SK-N-SH (cell line): ENCODE measurements at regions not wholly inside any gene's neighbourhood (a gene's known extent, or its start where the extent isn't known, plus 50 kb on each side); places are given as distances from the start of the nearest gene placed in this dataset.

Experiments
- CTCF ChIA-PET: fragments of 300-600, 350-600 bp; formaldehyde crosslinking; extraction: SDS; loops from one replicate; lab custom pipeline; 2021; lab: Yijun Ruan, JAX
- POLR2A ChIA-PET: fragments of 350-600 bp; sonication (Branson Sonifier 250); formaldehyde crosslinking; extraction: SDS; loops from one replicate; lab custom pipeline; 2020; ENCODE audit warnings: antibody characterized with exemption, inconsistent platforms; lab: Yijun Ruan, JAX
- DNase-seq: peaks from one replicate; pipeline ENCODE4 v3.0.0; 2012
- H2AFZ ChIP-seq: fragments of 200-600 bp; sonication (generic); 2 replicates; pipeline ENCODE4 v1.8.1; 2016; ENCODE audit warnings: antibody characterized with exemption, mild to moderate bottlenecking, low read depth
- H3F3A ChIP-seq: fragments of 200-600 bp; sonication (generic); replicated peaks from 2 replicates; pipeline ENCODE3; 2016; ENCODE audit warnings: antibody characterized with exemption, mild to moderate bottlenecking; ENCODE audit not compliant: insufficient read depth
- H3K27ac ChIP-seq, 2 experiments: fragments of 200-500 bp in 1 of 2; fragments of 200-600 bp in 1 of 2; sonication (Bioruptor generic) in 1 of 2; sonication (generic), shearing (Covaris generic) in 1 of 2; 2 replicates each; pipeline versions ENCODE4 v1.5.1 to v1.6.1; 2014 to 2016; ENCODE audit warnings: low read depth in 2 of 2, inconsistent platforms in 1 of 2, low read length in 1 of 2, mild to moderate bottlenecking in 1 of 2, mixed read lengths in 1 of 2
- H3K27me3 ChIP-seq: fragments of 200-600 bp; sonication (generic), shearing (Covaris generic); 2 replicates; pipeline ENCODE4 v1.6.1; 2016; ENCODE audit warnings: mixed run types; ENCODE audit not compliant: insufficient read depth
- H3K36me3 ChIP-seq, 2 experiments: fragments of 200-500 bp in 1 of 2; fragments of 200-600 bp in 1 of 2; sonication (Bioruptor generic) in 1 of 2; sonication (generic) in 1 of 2; replicated peaks in 1 of 2; 2 replicates each; pipeline versions ENCODE3 to v1.5.1; 2014 to 2016; ENCODE audit warnings: low read length in 1 of 2, mild to moderate bottlenecking in 1 of 2; ENCODE audit not compliant: insufficient read depth in 2 of 2, control insufficient read depth in 1 of 2
- H3K4me1 ChIP-seq, 2 experiments: fragments of 200-500 bp in 1 of 2; fragments of 200-600 bp in 1 of 2; sonication (Bioruptor generic) in 1 of 2; sonication (generic), shearing (Covaris generic) in 1 of 2; 2 replicates each; pipeline versions ENCODE4 v1.5.1 to v1.6.1; 2014 to 2016; ENCODE audit warnings: low read depth in 1 of 2, low read length in 1 of 2, mixed run types in 1 of 2; ENCODE audit not compliant: insufficient read depth in 2 of 2, control insufficient read depth in 1 of 2
- H3K4me2 ChIP-seq: fragments of 200-600 bp; sonication (generic), shearing (Covaris generic); 2 replicates; pipeline ENCODE4 v1.6.1; 2017; ENCODE audit warnings: mixed run types
- H3K4me3 ChIP-seq, 2 experiments: fragments of 200-500 bp in 1 of 2; fragments of 200-600 bp in 1 of 2; sonication (Bioruptor generic) in 1 of 2; sonication (generic), shearing (Covaris generic) in 1 of 2; 2 replicates each; pipeline versions ENCODE4 v1.5.1 to v1.8.1; 2014 to 2016; ENCODE audit warnings: low read depth in 2 of 2, inconsistent platforms in 1 of 2, low read length in 1 of 2, mild to moderate bottlenecking in 1 of 2, mixed read lengths in 1 of 2, moderate library complexity in 1 of 2
- H3K79me2 ChIP-seq: fragments of 200-600 bp; sonication (generic); 2 replicates; pipeline ENCODE4 v1.8.1; 2017; ENCODE audit warnings: mild to moderate bottlenecking; ENCODE audit not compliant: insufficient read depth
- H3K9ac ChIP-seq: fragments of 200-600 bp; sonication (generic); 2 replicates; pipeline ENCODE4 v1.6.1; 2017; ENCODE audit warnings: mixed run types
- H3K9me2 ChIP-seq: fragments of 200-600 bp; sonication (generic); 2 replicates; pipeline ENCODE4 v1.6.1; 2017; ENCODE audit warnings: mixed run types
- H3K9me3 ChIP-seq: fragments of 200-600 bp; sonication (generic); 2 replicates; pipeline ENCODE4 v1.6.1; 2017; ENCODE audit warnings: mixed run types, mild to moderate bottlenecking, moderate library complexity
- H4K20me1 ChIP-seq: fragments of 200-600 bp; sonication (generic); 2 replicates; pipeline ENCODE4 v1.6.1; 2017; ENCODE audit warnings: mild to moderate bottlenecking, mixed run types; ENCODE audit not compliant: insufficient read depth
- CHD2 ChIP-seq: fragments of 150-350 bp; IDR thresholded peaks from 2 replicates; pipeline ENCODE4 v1.6.1; 2018; ENCODE audit warnings: low read length; ENCODE audit not compliant: partially characterized antibody
- EP300 ChIP-seq, 2 experiments: IDR thresholded peaks; 2 replicates each; pipeline versions ENCODE4 v1.4.0 to v1.6.1; 2012; ENCODE audit warnings: borderline replicate concordance in 1 of 2, low read depth in 1 of 2, low read length in 1 of 2
- EZH2phosphoT487 ChIP-seq: fragments of 200-600 bp; sonication (generic); IDR thresholded peaks from 2 replicates; pipeline ENCODE4 v1.6.1; 2017; ENCODE audit warnings: low read depth, mixed run types, mild to moderate bottlenecking, antibody characterized with exemption, moderate library complexity, borderline replicate concordance
- FOSL2 ChIP-seq: IDR thresholded peaks from 2 replicates; pipeline ENCODE4 v1.4.0; 2012; ENCODE audit warnings: low read depth, mild to moderate bottlenecking, moderate library complexity, borderline replicate concordance
- FOXJ3 ChIP-seq: sonication (generic); formaldehyde crosslinking; IDR thresholded peaks from 2 replicates; pipeline ENCODE4 v1.5.1; 2020; ENCODE audit warnings: mild to moderate bottlenecking, missing genetic modification reagents
- GABPA ChIP-seq: IDR thresholded peaks from 2 replicates; pipeline ENCODE4 v1.4.0; 2012; ENCODE audit warnings: low read depth, mild to moderate bottlenecking
- GATA2 ChIP-seq: sonication (generic); formaldehyde crosslinking; IDR thresholded peaks from 2 replicates; pipeline ENCODE4 v1.5.0; 2020; ENCODE audit warnings: mild to moderate bottlenecking, missing genetic modification reagents
- JUND ChIP-seq: IDR thresholded peaks from 2 replicates; pipeline ENCODE4 v1.4.0; 2012
- MEF2A ChIP-seq: IDR thresholded peaks from 2 replicates; pipeline ENCODE4 v1.4.0; 2012; ENCODE audit warnings: low read depth, borderline replicate concordance
- MXI1 ChIP-seq: IDR thresholded peaks from 2 replicates; pipeline ENCODE4 v1.6.1; 2012; ENCODE audit warnings: mild to moderate bottlenecking, low read depth, low read length, improper control_type of control experiment
- NFIC ChIP-seq: IDR thresholded peaks from 2 replicates; pipeline ENCODE4 v1.4.0; 2012; ENCODE audit warnings: borderline replicate concordance
- NRF1 ChIP-seq: IDR thresholded peaks from 2 replicates; pipeline ENCODE4 v1.6.1; 2012; ENCODE audit warnings: low read depth, mild to moderate bottlenecking, low read length
- POLR2AphosphoS5 ChIP-seq: IDR thresholded peaks from 2 replicates; pipeline ENCODE4 v1.6.1; 2012; ENCODE audit warnings: low read depth, low read length
- RCOR1 ChIP-seq: fragments of 150-350 bp; IDR thresholded peaks from 2 replicates; pipeline ENCODE4 v1.6.1; 2017; ENCODE audit warnings: antibody characterized with exemption, low read length
- SIN3A ChIP-seq: IDR thresholded peaks from 2 replicates; pipeline ENCODE4 v1.6.1; 2012; ENCODE audit warnings: low read depth, mild to moderate bottlenecking, low read length, moderate library complexity, borderline replicate concordance
- TCF12 ChIP-seq: IDR thresholded peaks from 2 replicates; pipeline ENCODE4 v1.4.0; 2012
- TEAD4 ChIP-seq: IDR thresholded peaks from 2 replicates; pipeline ENCODE4 v1.4.0; 2012; ENCODE audit warnings: mild to moderate bottlenecking, borderline replicate concordance; ENCODE audit not compliant: insufficient read depth
- USF1 ChIP-seq: IDR thresholded peaks from 2 replicates; pipeline ENCODE4 v1.4.0; 2012; ENCODE audit warnings: low read depth, borderline replicate concordance
- YY1 ChIP-seq: IDR thresholded peaks from 2 replicates; pipeline ENCODE4 v1.4.0; 2012; ENCODE audit warnings: low read depth, mild to moderate bottlenecking
- WGBS: methylation state at CpG from one replicate; pipeline ENCODE4 v1.1.6; 2017; ENCODE audit warnings: low lambda C conversion rate; 5-methylcytosine and 5-hydroxymethylcytosine counted together
- TF ChIP-seq, protein P1 (sequence below): fragments of 150-350 bp; IDR thresholded peaks from 2 replicates; pipeline ENCODE4 v1.6.1; 2017; ENCODE audit warnings: antibody characterized with exemption, low read length, low read depth, borderline replicate concordance
- TF ChIP-seq, protein P2 (sequence below): fragments of 150-350 bp; IDR thresholded peaks from 2 replicates; pipeline ENCODE4 v1.6.1; 2016; ENCODE audit warnings: mild to moderate bottlenecking, low read depth, low read length
- TF ChIP-seq, protein P3 (sequence below): IDR thresholded peaks from 2 replicates; pipeline ENCODE4 v1.4.0; 2012; ENCODE audit warnings: low read depth

DNA sequence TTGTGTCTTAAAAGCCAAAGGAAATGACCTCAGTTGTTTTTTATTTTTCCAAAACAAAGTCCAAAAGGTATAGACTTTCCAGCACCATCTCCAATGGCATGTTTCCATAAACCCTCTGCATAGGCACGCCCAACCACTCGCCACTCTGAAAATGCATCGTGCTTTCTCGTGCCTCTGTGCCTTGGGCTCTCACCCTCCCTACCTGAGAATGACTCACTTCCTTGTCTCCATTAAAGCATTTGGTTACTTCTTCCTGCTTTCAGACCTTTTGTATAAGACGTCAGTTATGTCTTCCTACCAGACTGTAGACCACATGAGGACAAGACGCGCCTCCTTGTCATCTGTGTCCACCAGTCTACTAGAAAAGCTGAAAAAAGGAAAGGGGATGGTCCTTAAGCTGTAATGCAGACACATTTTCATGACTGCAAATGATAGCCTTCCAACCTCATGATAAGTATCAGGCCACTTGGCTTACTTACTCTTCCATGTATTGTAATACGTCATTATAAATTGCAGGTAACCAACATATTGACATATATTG, 61.2 kb upstream of the CDYL start:
- TF ChIP-seq, protein P1, sequence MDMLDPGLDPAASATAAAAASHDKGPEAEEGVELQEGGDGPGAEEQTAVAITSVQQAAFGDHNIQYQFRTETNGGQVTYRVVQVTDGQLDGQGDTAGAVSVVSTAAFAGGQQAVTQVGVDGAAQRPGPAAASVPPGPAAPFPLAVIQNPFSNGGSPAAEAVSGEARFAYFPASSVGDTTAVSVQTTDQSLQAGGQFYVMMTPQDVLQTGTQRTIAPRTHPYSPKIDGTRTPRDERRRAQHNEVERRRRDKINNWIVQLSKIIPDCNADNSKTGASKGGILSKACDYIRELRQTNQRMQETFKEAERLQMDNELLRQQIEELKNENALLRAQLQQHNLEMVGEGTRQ: no peak
- TF ChIP-seq TEAD4 (no peak), MEF2A (no peak), GATA2 (no peak), JUND (no peak), YY1 (no peak), POLR2AphosphoS5 (no peak)
- TF ChIP-seq, protein P2, sequence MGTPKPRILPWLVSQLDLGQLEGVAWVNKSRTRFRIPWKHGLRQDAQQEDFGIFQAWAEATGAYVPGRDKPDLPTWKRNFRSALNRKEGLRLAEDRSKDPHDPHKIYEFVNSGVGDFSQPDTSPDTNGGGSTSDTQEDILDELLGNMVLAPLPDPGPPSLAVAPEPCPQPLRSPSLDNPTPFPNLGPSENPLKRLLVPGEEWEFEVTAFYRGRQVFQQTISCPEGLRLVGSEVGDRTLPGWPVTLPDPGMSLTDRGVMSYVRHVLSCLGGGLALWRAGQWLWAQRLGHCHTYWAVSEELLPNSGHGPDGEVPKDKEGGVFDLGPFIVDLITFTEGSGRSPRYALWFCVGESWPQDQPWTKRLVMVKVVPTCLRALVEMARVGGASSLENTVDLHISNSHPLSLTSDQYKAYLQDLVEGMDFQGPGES: no peak
- TF ChIP-seq, protein P3, sequence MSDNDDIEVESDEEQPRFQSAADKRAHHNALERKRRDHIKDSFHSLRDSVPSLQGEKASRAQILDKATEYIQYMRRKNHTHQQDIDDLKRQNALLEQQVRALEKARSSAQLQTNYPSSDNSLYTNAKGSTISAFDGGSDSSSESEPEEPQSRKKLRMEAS: no peak
- 74% methylated on average over 8 of the region's 8 CpGs for WGBS
- DNase-seq: no peak

GRCh38 chr6:4712291-4712690, 63.9 kb upstream of the CDYL start:
- Histone ChIP-seq H3K9me3 (no peaks in the 10 kb centered on the region), H3K9ac (no peak overlapping the region), H4K20me1 (no peaks in the 10 kb centered on the region), H2AFZ (no peak overlapping the region), H3K27me3 (peaks cover 7% of the 10 kb centered on the region; the same call in 1 of the 2 replicates), H3K27ac (no peak overlapping the region), H3K4me1 (no peaks in the 10 kb centered on the region), H3F3A (no peaks in the 10 kb centered on the region), H3K36me3 (no peaks in the 10 kb centered on the region), H3K4me2 (no peak overlapping the region), H3K79me2 (no peaks in the 10 kb centered on the region), H3K9me2 (no peaks in the 10 kb centered on the region), H3K4me3 (no peak overlapping the region)
- 46% methylated on average over 3 of the region's 9 CpGs for WGBS
- DNase-seq: no peak
- no peak for TF ChIP-seq POLR2AphosphoS5
- no peak for TF ChIP-seq SIN3A
- TF ChIP-seq EP300 (IDR thresholded peaks at IDR 0.05; ENCODE audit: borderline replicate concordance in 1 of 2, low read depth in 1 of 2, low read length in 1 of 2): no peak
- no peak for TF ChIP-seq YY1
- no peak for TF ChIP-seq USF1
- no peak for TF ChIP-seq NFIC
- TF ChIP-seq CHD2: no peak
- TF ChIP-seq NRF1: no peak
- TF ChIP-seq, protein P3: no peak
- no peak for TF ChIP-seq GABPA
- no peak for TF ChIP-seq FOSL2
- no peak for TF ChIP-seq MXI1
- TF ChIP-seq EZH2phosphoT487: no peak
- no peak for TF ChIP-seq FOXJ3 (CRISPR knock-in tag)
- TF ChIP-seq TCF12: no peak
- TF ChIP-seq, protein P1: no peak
- no peak for TF ChIP-seq RCOR1
- ChIA-PET CTCF (no interaction called here), POLR2A (no interaction called here)

More for the DNA sequence above, 61.2 kb upstream of the CDYL start:
- H3K9me3 ChIP-seq: no peaks in the 10 kb centered on the region
- H3K9ac ChIP-seq: no peak overlapping the region
- POLR2A ChIA-PET: no interaction called here
- H3K9me2 ChIP-seq: no peaks in the 10 kb centered on the region
- no peaks in the 10 kb centered on the region for H3K4me1 ChIP-seq
- no peaks in the 10 kb centered on the region for H3K79me2 ChIP-seq
- no peak overlapping the region for H3K4me3 ChIP-seq
- no peak overlapping the region for H2AFZ ChIP-seq
- H3K36me3 ChIP-seq: no peaks in the 10 kb centered on the region
- H3F3A ChIP-seq: no peaks in the 10 kb centered on the region
- CTCF ChIA-PET: no interaction called here
- peaks cover 7% of the 10 kb centered on the region; the same call in 1 of the 2 replicates for H3K27me3 ChIP-seq
- H4K20me1 ChIP-seq: no peaks in the 10 kb centered on the region
- H3K27ac ChIP-seq: no peak overlapping the region
- no peak overlapping the region for H3K4me2 ChIP-seq
